HTERT RPE-1 (cell line): ENCODE measurements at regions not wholly inside any gene's neighbourhood (a gene's known extent, or its start where the extent isn't known, plus 50 kb on each side); places are given as distances from the start of the nearest gene placed in this dataset.
"Not testable (repeated sequence)": the region's sequence is repeated elsewhere in the genome, so short reads cannot be mapped to it uniquely, and the experiment has no call there.

Experiments
- in situ Hi-C: fragments of 300-500 bp; cut with MboI; formaldehyde crosslinking; loops from 4 replicates; pipeline ENCODE4 v1.14.3; 2020; ENCODE audit warnings: low sequenced_read_pairs

DNA sequence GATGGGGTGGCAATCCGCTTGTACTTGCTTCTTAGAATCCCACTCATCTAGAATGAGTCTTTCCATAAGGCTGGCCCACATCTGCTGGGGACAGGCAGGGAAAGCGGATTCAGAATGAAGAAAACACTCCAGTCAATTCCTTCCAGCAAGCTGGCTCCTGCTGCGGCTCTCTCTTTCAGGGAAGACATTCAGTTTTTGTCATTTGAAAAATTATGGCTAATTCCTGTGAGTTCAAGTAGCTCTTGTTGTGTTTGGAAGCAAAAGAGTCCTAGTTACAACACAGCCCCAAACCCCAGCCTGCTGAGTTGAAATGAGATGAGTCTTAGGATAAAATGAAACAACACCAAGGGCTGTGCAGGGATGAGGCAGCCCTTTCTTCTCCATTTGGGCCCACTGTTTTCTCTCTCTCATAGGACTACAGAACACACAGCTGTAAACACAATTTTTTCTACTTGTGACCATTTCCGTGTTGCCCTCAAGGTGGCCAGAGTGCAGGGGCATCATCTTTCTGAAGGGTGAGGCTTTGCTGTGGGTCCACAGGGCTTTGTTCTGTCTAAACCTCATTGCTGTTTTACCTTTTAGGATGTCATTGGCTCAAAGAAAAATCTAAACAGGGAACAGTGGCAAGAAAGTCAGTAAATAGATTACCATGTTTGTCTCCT, 90.8 kb upstream of the EEPD1 start:
- in situ Hi-C loops = no loop called here

DNA sequence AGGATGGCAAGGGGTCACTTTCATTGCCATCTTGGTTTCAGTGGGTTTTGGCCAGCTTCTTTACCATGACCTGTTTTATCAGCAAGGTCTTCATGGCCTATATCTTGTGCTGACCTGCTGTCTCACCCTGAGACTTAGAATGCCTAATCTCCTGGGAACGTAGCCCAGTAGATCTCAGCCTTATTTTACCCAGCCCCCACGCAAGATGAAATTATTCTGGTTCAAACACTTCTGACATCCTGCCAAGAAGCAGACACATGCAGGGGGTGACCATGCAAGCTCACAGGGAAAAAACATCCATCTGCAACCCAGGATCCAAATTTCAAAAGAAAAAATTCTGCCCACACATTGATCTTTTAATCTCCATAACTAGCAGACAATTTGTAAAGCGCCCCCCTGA, 88.4 kb upstream of the EEPD1 start:
- in situ Hi-C loops = no loop called here

DNA sequence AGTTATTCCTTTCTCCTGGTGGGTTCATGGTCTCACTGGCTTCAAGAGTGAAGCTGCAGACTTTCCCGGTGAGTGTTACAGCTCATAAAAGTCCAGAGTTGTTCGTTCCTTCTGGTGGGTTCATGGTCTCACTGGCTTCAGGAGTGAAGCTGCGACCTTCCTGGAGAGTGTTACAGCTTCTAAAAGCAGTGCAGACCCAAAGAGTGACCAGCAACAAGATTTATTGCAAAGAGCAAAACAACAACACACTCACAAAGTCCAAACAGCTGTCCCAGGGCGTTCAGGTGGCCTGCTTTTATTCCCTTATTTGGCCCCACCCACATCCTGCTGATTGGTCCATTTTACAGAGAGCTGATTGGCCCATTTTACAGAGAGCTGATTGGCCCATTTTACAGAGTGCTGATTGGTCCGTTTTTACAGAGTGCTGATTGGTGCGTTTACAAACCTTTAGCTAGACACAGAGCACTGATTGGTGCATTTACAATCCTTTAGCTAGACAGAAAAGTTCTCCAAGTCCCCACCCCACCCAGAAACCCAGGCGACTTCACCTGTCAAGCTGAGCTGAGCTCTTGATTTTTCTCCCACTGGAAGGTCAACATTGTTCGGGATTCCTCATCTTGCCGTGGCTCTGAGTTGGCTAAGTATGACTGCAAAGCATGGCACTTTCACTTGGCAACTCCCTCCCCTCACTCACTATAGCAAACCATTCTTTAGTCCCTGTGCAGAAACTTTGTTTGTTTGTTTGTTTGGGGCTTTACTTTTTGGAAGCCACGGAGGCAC, 87.3 kb upstream of the EEPD1 start:
- in situ Hi-C loops = not testable (repeated sequence)

GRCh38 chr7:36066343-36066664, 86.8 kb upstream of the EEPD1 start:
- in situ Hi-C loops = no loop called here

DNA sequence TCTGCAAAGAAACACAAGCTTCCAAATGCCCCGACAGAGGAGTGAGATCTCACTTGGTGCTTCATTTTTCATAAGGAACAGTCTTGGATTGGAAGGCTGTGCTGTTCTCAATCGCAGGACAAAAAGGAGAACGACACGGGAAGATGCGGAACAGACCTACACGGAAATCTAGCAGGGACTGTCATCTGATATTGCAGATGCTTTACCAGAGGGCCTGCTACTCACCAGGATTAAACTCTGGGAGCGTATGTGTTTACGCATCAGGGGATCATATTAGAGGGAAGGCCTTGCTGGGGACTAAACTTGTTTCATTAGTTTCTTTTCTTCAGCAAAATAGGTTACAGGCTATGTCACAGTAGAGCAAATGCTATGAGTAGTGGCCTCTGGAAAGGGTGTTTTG, 82.8 kb upstream of the EEPD1 start:
- in situ Hi-C loops = no loop called here

GRCh38 chr7:36071605-36072004, 81.4 kb upstream of the EEPD1 start:
- in situ Hi-C loops = no loop called here

- in situ Hi-C loops = no loop called here
Observed at GRCh38 chr7:36072620-36073019, 80.4 kb upstream of the EEPD1 start.

GRCh38 chr7:36075561-36075960, 77.5 kb upstream of the EEPD1 start:
- in situ Hi-C loops = no loop called here

- in situ Hi-C loops = no loop called here
Observed at GRCh38 chr7:36076074-36076473, 77.0 kb upstream of the EEPD1 start.

DNA sequence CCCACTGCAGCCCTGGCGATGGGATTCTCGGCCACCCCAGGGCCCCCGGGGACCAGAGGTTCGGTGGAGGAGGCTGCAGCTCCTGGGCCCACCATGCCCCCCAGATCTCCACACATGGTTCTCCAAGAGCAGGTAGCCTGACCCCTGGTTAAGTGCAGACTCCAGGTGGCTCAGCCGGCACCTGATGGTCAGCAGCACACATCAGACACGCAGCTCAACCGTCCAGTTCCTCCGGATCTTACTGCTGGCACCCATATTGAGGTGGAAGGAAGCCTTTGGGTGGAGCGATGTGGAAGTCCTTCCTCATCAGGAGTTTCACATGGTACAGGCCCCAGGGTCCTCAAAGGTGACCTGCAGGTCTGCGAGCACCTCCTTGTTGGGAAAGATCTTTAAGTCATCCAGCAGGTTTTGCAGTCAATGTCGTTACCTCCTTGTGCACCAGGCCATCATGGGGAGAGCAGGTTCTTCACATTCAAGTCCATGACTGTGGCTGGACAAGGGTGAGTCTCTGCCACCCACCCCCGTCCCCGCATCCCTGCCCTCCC, 74.2 kb upstream of the EEPD1 start:
- in situ Hi-C loops = no loop called here

DNA sequence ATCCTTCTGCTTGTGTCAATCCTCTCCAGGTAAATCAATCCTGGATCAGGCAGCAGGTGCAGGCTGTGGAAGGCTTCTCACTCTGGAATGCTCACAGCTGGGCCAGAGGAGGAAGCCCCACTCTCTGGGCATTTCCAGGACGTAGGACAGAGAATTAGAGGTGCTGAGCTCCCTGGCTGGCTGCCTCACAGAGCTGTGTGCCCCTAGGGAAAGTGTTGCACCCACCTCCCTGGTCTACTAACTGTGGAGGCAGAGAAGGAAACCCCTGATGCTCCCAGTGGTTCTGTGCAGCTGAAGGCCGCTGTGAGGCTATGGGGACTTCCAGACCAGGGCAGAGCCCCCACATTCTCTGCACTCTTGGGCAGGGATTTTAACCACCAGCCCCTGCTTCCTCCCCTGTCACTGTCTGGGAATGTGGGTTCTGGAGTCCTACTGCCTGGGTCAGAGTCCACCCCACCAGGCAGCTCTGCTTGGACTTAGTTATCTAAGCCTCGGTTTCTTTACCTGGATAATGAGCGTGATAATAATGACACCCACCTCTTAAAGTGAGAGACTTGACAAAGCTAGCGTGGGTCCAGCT, 73.5 kb upstream of the EEPD1 start:
- in situ Hi-C loops = no loop called here

GRCh38 chr7:36080843-36081242, 72.2 kb upstream of the EEPD1 start:
- in situ Hi-C loops = no loop called here

DNA sequence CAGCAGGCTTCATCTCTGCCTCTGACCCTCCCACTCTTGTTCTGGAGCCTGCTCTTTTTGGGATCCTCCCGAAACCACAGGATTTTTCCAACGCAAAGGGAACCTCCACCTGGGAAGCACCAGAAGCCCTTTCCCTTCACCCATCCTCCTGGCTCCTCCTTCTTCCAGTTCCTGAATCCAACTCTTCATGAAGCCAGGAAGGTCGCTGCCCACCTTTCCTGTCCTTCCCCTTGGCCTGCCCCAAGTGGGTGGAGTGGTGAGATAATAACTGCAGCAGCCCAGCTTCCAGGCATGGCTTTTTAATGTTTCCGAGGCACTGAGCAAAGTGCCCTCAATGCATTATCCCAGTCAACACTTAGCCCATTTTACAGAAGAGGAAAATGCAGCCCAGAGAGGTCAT, 70.8 kb upstream of the EEPD1 start:
- in situ Hi-C loops = no loop called here

DNA sequence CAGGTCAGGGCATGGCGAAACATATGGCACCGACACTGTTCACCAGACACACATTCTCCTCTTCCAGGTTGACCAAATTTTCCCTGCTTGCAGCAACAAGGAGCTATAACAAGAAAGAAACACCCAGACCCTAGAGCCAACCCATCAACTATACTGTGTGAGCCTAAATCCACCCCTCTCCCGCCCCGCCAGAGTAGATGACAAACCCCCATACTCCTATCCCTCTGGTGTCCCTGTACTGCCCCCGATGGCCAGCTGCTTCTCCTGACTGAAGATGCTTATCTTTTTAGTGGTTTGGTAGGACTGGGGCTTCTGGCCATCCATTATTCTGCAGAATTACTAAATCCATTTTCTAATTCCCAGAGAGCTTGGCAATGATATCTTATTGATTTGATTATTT, 70.1 kb upstream of the EEPD1 start:
- in situ Hi-C loops = no loop called here

DNA sequence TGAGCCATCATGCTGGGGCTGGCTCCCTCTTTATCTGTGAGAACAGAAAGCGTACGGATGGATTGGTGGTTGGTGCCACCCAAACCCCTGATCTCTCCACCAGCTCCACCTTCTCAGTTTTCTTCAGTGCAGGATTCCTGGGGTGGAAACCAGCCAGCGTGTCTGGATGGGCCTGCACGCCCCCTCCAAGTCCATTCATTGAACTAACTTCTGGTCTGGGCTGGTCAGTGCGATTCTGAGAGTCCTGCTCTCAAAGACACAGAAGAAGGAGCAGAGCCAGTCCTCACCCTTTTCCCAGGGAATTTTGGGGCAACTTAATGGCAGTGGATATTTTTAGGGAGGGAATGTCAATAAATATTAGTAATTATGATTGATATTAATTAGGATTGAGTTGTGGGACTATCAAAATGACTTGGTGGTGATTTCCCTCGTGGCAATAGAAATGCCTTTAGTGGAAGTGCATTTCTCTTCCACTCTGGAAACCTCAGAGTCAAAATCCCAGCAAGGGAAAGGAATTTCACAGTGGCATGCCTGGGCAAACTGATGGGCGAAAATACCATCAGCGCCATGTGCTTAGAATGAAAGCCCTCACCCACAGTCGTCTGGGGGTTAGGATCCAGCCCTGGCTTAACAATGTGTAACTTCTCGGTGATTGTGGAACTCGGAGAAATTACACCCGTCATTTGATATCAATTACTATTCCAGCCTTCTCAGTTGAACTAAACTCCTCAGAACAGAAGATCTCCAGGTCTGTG, 69.3 kb upstream of the EEPD1 start:
- in situ Hi-C loops = no loop called here

GRCh38 chr7:36084485-36085091, 68.5 kb upstream of the EEPD1 start:
- in situ Hi-C loops = no loop called here

DNA sequence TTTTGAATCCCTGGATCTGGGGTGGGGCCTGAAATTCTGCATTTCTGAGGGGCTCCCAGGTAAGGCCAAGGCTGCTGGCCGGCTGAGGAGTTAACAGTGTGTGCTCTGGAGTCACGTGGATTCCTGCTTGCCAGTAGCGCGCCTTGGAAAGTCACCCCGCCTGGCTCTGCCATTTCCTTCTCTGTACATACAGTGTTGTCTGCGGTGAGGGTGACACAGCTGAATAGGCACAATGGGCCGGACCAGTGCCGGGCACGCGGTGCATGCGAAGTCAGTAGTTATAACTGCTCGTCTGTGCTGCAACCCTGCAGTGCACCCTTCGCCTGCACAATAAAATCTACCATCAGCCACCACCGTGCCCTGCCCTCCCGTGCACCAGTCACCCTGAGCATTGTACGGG, 68.0 kb upstream of the EEPD1 start:
- in situ Hi-C loops = no loop called here

- in situ Hi-C loops = no loop called here
Observed at GRCh38 chr7:36086571-36086970, 66.5 kb upstream of the EEPD1 start.

DNA sequence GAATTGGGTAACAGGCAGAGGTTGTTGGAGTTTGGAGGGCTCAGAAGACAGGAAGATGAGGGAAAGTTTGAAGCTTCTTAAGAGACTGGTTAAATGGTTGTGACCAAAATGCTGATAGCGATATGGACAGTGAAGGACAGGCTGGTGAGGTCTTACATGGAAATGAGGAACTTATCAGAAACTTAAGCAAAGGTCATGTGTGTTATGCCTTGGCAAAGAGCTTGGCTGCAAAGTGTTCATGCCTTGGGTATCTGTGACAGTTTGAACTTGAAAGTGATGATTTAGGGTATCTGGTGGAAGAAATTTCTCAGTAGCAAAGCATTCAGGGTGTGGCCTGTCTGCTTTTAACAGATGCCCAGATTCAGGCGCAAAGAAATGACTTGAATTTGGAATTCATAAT, 64.5 kb upstream of the EEPD1 start:
- in situ Hi-C loops = no loop called here

- in situ Hi-C loops = no loop called here
Observed at GRCh38 chr7:36088966-36089365, 64.1 kb upstream of the EEPD1 start.
